ENCODE measurements at regions not wholly inside any gene's neighbourhood (a gene's known extent, or its start where the extent isn't known, plus 50 kb on each side); places are given as distances from the start of the nearest gene placed in this dataset.

GRCh38 chr9:14025741-14026140, 288.2 kb downstream of the NFIB start:
- TF ChIP-seq CTCF (IDR thresholded peaks at IDR 0.05) = no peak
- no peak for TF ChIP-seq POLR2AphosphoS5 (IDR thresholded peaks at IDR 0.05)
- TF ChIP-seq POLR2A (IDR thresholded peaks at IDR 0.05) = no peak
